CD1c-positive myeloid dendritic cell (primary cell): ENCODE measurements at regions not wholly inside any gene's neighbourhood (a gene's known extent, or its start where the extent isn't known, plus 50 kb on each side); places are given as distances from the start of the nearest gene placed in this dataset.

Experiments used
- DNase-seq: peaks from one replicate; pipeline ENCODE4 v3.0.0-alpha.2; 2016; ENCODE audit errors: extremely low spot score

- DNase-seq, result no peak
These were observed 55.9 kb upstream of the C3orf80 start for GRCh38 chr3:160169139-160169976.

DNA sequence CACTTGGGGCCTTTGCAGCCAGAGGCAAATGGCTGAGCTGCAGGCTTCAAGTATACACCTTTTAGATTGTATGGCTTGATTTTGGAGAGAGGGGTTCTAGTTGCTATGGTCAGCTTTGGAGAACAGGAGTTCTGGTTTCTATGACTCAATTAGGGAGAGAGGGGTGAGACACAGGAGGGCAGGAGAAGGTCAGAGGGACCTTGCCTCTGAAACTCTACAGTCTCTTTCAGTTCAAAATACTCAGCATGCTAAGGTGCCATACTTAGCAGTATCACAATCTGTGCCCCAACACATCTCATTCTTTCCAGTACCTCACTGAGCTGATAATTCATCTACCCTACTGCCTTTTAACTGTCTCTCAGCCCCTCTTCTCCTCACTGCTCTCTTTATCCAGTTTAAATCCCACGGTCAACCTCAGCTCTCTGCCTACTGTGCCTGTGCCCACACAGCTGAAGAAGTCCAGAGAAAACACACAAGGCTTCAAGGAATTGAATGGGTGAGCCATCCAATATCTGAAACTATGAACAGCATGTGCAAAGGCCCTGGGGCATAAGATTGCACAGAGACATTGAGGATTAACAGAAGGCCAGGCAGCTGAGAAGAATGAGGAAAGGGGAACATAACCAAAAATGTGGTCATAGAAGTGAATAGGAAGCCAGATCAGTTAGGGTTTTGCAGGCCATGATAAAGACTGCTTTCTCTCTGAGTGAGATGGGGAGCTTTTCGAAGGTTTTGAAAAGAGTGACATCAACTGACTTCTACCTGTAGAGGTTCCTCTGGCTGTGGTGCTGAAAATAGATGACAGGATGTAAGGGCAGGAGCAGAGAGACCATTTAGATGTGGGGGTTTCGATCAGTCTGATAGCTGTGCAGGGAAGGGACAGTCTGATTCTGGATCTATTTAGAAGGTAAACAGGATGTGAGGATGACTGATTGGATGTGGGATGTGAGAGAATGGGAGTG, 54.5 kb upstream of the C3orf80 start:
- DNase-seq, result no peak

DNA sequence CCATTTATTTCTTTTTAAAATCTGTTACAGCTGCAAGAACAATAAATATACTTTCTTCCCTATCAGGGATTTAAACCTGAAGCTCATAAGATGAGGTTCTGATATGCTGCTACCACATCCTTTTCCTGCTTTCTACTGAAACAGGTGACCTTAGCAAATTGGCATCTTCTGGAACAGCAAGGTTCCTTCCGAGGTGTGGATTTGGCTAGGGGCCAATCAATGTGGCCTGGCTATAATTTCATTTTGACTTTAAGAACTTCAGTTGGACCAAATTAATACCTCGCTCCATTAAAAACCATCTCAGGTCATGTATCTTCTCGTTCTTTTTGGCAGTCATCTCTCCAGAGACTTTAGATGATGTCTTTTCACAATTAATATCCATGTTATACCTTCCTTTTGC, 53.4 kb upstream of the C3orf80 start:
- DNase-seq, result no peak

GRCh38 chr3:160174621-160175020, 50.6 kb upstream of the C3orf80 start:
- DNase-seq, result no peak
